Activated CD4-positive, alpha-beta T cell treated with anti-CD3 and anti-CD28 coated beads for 48 hours (primary cell): ENCODE measurements at regions not wholly inside any gene's neighbourhood (a gene's known extent, or its start where the extent isn't known, plus 50 kb on each side); places are given as distances from the start of the nearest gene placed in this dataset.

ENCODE experiments used
- DNase-seq: peaks from one replicate; pipeline ENCODE4 v3.0.0-alpha.2; 2020

DNA sequence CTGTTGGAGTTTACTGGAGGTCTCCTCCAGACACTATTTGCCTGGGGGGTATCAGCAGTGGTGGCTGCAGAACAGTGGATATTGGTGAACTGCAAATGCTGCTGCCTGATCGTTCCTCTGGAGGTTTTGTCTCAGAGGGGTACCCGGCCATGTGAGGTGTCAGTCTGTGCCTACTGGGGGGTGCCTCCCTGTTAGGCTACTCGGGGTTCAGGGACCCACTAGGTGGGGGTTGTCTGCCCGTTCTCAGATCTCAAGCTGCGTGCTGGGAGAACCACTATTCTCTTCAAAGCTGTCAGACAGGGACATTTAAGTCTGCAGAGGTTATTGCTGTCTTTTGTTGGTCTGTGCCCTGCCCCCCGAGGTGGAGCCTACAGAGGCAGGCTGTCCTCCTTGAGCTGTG lies 1333.1 kb upstream of the TPTE start:
- peak; percentile 1 for DNase-seq
